HG03159 (cell line): ENCODE measurements at regions not wholly inside any gene's neighbourhood (a gene's known extent, or its start where the extent isn't known, plus 50 kb on each side); places are given as distances from the start of the nearest gene placed in this dataset.

Experiments used
- ATAC-seq: cut with Tn5 transposase; IDR thresholded peaks from one replicate; pipeline ENCODE4 v1.9.1; 2021; ENCODE audit warnings: mild to moderate bottlenecking, moderate library complexity; ENCODE audit not compliant: unreplicated experiment

GRCh38 chr9:94159069-94159939, 75.0 kb downstream of the PTPDC1 start:
- ATAC-seq = no peak

DNA sequence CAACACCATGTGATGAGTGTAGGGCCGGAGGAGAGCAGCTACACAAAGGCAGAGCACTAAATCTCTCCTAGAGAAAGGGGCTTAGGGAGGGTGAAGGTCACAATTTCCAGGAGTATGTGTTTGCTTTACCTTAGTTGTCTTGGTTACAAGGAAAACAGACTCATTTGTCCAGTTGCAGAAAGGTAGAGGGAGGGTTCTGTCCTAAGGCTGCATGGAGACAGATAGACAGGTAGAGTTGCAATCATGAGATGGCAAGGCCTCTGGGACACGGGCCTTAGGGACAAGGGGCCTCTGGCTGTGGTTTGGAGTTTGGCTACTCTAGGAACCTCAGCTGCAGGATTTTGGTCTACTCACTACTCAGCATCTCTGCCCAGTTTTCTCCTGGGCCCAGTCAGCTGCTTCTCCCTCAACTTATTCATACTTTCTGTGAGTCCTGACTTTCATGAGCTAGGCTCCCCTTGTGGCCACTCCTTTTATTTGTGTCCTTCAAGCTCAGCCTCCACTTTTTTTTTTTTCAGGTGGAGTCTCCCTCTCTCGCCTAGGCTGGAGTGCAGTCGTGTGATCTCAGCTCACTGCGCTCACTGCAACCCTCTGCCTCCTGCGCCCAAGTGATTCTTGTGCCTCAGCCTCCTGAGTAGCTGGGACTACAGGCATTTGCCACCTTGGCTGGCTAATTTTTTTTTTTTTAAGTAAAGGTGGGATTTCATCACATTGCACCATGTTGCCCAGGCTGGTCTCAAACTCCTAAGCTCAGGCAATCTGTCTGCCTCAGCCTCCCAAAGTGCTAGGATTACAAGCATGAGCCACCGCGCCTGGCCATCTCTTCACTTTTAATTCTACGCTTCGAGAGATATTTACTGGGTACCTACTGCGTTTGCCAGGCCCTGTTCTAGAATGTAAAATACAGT, 76.6 kb downstream of the PTPDC1 start:
- no peak for ATAC-seq

- no peak for ATAC-seq
Observed at GRCh38 chr9:94161673-94162072, 77.4 kb downstream of the PTPDC1 start.

DNA sequence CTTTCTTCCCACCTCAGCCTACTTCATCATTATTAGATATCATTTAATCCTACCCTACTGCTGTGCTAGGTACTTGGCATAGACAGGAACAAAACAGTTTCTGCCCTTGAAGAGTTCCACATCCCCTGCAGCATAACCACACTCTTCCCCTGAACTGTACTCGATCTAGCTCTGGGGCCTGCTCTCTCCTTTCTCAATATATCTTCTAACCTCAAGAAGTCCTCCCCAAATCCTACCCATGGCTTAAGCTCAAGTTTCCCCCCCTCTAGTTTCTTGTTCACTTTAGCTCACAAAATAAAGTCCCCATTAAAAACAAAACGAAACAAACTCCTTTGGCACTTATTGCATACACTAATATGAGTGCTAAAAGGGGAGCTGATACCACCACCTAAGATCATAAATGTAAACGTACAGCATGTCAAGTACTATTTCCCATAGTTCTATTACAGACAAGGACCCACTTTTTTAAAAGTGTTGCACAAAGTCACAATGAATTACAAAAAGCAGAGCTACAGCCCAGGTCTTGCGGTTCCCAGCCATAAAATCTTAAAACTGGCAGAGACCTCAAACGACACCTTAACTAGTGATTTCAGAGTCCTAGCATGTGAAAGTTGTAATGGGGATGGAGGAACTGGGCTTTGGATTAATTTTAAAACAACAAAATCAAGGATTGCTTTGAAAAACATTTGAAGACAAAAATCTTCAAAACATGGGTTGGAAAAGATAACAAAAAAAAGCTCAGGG, 80.7 kb downstream of the PTPDC1 start:
- ATAC-seq = no peak

DNA sequence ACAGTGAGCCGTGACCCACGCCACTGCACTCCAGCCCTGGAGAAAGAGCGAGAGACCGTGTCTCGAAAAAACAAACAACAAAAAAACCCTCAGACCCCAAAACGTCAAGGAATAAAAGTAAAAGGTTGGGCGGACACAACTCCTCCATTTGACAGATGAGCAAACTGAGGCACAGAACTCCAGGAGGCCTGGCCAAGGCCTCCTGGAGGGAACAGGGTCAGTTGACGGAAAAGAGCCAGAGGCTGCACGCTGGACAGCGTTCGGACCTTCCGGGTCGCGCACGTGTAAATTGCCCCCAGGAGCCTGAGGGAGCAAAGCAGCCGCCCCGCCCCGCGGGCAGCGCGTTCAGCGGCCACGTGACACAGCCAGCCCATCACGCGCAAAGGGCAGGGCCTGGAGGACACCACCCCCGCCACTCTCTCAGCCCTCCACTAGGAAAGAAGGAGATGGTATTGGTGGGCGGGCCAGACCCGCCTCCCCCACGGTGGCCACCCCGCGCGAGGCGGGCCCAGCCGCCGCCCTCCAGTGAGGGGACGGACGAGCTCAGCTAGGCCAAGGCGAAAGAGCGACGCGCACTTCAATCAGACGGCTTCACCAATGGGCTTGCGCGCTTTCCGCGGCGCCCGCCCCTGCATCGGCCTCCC, 81.5 kb downstream of the PTPDC1 start:
- peak; percentile 90 for ATAC-seq

GRCh38 chr9:94166236-94166975, 82.1 kb downstream of the PTPDC1 start:
- peak; percentile 63 for ATAC-seq

DNA sequence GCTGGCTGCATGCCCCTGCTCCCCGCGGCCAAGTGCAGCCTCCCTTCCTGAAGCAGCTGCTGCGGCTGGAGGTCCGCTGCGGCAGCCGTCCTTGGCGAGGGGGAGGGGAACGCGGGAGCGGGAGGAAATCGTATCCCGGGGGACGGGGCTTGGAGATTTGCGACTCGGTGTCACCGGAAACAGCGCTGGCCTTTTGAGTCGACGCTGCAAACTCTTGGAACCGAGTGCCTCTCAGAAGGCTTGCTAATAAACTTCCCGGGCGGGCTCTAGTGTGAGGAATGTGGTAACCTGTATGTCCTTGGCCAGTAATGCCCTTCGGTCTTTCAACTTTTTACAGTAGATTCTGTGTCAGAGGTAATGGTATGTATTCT, 82.7 kb downstream of the PTPDC1 start:
- ATAC-seq = no peak

- no peak for ATAC-seq
Observed at GRCh38 chr9:94167376-94167890, 83.2 kb downstream of the PTPDC1 start.

GRCh38 chr9:94168203-94169000, 84.1 kb downstream of the PTPDC1 start:
- no peak for ATAC-seq

- ATAC-seq = no peak
Observed at GRCh38 chr9:94169968-94170367, 85.7 kb downstream of the PTPDC1 start.

DNA sequence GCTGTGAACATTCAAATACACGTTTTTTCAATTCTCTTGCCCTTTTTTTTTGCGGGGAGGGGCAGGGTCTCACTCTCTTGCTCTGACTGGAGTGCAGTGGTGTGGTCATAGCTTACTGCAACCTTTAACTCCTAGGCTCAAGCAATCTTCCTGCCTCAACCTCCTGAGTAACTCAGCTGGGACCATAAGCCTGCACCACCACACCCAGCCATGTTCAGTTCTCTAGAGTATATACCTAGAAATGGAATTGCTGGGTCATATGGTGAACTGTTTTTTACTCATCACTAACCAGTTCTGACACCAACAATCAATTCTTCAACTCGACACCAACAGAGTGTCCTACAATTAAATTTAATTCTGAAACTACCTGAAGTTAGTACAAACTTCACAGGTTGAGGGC, 85.5 kb upstream of the ZNF169 start:
- no peak for ATAC-seq

GRCh38 chr9:94174164-94174563, 84.9 kb upstream of the ZNF169 start:
- ATAC-seq = no peak

GRCh38 chr9:94175669-94176068, 83.4 kb upstream of the ZNF169 start:
- no peak for ATAC-seq

GRCh38 chr9:94176608-94177007, 82.5 kb upstream of the ZNF169 start:
- no peak for ATAC-seq

DNA sequence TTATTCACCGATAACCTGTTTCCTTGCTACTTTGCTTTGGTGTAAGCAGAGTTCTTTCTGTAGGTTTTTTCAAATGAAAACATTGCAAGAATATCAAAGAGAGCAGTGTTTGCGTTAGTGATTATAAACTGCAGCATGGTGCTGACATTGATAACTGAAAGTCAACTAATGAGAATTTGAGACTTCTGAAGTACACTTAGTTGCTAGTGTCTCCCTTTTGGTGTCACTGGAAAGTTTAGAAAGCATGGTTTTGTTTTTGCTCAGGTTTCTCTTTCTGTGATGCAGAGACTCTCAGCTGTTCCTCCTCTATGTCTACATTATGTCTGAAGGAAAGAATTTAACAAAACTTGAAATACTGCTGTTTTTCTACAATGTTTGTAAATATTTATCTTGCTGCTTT, 80.2 kb upstream of the ZNF169 start:
- ATAC-seq = peak; percentile 55

DNA sequence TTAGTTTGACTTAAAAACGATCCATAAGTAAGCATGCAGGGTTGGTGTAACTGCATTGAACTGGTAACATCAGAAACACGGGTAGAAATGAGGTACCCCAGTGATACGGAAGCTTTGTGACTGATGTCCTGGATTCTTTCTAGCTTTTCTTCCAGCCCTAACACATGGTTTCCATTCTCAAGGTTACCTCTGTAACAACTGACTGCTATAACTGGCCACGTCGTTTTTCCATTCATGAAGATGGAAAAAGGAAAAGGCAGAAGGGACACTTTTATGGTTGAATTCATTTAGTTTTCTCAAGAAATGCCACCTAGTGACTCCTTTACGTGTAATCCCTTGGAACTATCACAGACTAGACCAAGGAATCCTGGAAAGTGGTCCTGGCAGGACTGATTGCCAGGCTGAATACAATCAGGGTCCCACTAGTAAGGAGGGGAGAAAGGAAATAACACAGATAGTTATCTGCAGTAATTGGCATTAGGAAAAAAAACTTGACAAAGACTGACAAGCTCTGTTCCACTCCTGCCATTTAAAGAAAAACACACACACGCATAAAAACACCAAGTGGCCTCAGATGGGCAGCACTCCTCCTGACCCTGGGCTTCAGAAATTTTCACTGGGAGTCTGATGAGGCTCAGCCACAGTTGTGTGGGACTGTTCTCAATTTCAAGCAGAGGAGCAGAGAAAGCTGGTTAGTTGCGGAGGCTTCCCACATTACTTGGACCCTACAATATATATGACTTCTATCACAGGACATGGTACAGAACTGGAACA, 77.5 kb upstream of the ZNF169 start:
- ATAC-seq = no peak

GRCh38 chr9:94182532-94182931, 76.6 kb upstream of the ZNF169 start:
- no peak for ATAC-seq
